K562 (cell line): ENCODE measurements at regions not wholly inside any gene's neighbourhood (a gene's known extent, or its start where the extent isn't known, plus 50 kb on each side); places are given as distances from the start of the nearest gene placed in this dataset.

Source experiments
- SMARCB1 ChIP-seq: IDR thresholded peaks from 2 replicates; pipeline ENCODE4 v1.6.1; 2011; ENCODE audit warnings: improper control_type of control experiment, low read depth; ENCODE audit not compliant: insufficient read length
- TF ChIP-seq, protein P1 (sequence below): IDR thresholded peaks from 2 replicates; pipeline ENCODE4 v1.6.1; 2014; ENCODE audit warnings: antibody characterized with exemption
- TF ChIP-seq, protein P2 (sequence below), 3 experiments: IDR thresholded peaks in 2 of 3; conservative IDR thresholded peaks in 1 of 3; 2 replicates each; pipeline ENCODE4 v1.5.1; 2011 to 2012; ENCODE audit warnings: low read length in 3 of 3, mild to moderate bottlenecking in 3 of 3, control low read depth in 2 of 3, improper control_type of control experiment in 1 of 3, inconsistent platforms in 1 of 3, low read depth in 1 of 3, mixed read lengths in 1 of 3, moderate library complexity in 1 of 3; ENCODE audit not compliant: insufficient read depth in 2 of 3
- TF ChIP-seq, protein P3 (sequence below): fragments of 250-450 bp; sonication (Bioruptor Pico); IDR thresholded peaks from 2 replicates; pipeline ENCODE4 v1.4.0; 2020; ENCODE audit warnings: mild to moderate bottlenecking

GRCh38 chr11:36840378-36840777, 242.3 kb upstream of the RAG2 start:
- TF ChIP-seq, protein P1, sequence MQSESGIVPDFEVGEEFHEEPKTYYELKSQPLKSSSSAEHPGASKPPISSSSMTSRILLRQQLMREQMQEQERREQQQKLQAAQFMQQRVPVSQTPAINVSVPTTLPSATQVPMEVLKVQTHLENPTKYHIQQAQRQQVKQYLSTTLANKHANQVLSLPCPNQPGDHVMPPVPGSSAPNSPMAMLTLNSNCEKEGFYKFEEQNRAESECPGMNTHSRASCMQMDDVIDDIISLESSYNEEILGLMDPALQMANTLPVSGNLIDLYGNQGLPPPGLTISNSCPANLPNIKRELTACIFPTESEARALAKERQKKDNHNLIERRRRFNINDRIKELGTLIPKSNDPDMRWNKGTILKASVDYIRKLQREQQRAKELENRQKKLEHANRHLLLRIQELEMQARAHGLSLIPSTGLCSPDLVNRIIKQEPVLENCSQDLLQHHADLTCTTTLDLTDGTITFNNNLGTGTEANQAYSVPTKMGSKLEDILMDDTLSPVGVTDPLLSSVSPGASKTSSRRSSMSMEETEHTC, result no peak
- no peak for TF ChIP-seq SMARCB1
- TF ChIP-seq, protein P2, sequence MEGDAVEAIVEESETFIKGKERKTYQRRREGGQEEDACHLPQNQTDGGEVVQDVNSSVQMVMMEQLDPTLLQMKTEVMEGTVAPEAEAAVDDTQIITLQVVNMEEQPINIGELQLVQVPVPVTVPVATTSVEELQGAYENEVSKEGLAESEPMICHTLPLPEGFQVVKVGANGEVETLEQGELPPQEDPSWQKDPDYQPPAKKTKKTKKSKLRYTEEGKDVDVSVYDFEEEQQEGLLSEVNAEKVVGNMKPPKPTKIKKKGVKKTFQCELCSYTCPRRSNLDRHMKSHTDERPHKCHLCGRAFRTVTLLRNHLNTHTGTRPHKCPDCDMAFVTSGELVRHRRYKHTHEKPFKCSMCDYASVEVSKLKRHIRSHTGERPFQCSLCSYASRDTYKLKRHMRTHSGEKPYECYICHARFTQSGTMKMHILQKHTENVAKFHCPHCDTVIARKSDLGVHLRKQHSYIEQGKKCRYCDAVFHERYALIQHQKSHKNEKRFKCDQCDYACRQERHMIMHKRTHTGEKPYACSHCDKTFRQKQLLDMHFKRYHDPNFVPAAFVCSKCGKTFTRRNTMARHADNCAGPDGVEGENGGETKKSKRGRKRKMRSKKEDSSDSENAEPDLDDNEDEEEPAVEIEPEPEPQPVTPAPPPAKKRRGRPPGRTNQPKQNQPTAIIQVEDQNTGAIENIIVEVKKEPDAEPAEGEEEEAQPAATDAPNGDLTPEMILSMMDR (IDR thresholded peaks at IDR 0.05 in 2 of 3, conservative IDR thresholded peaks at IDR 0.05 in 1 of 3; ENCODE audit: insufficient read depth in 2 of 3, low read depth in 1 of 3, low read length in 3 of 3), result no peak
- TF ChIP-seq, protein P3, sequence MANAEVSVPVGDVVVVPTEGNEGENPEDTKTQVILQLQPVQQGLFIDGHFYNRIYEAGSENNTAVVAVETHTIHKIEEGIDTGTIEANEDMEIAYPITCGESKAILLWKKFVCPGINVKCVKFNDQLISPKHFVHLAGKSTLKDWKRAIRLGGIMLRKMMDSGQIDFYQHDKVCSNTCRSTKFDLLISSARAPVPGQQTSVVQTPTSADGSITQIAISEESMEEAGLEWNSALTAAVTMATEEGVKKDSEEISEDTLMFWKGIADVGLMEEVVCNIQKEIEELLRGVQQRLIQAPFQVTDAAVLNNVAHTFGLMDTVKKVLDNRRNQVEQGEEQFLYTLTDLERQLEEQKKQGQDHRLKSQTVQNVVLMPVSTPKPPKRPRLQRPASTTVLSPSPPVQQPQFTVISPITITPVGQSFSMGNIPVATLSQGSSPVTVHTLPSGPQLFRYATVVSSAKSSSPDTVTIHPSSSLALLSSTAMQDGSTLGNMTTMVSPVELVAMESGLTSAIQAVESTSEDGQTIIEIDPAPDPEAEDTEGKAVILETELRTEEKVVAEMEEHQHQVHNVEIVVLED (CRISPR knock-in tag), result no peak
